Inflammatory macrophage treated with lipopolysaccharide for 1 hour (primary cell): ENCODE measurements at regions not wholly inside any gene's neighbourhood (a gene's known extent, or its start where the extent isn't known, plus 50 kb on each side); places are given as distances from the start of the nearest gene placed in this dataset.

Source experiments
- DNase-seq, 2 donors: peaks; one replicate each; pipeline ENCODE4 v3.0.0-alpha.2; 2020 to 2022

- no peak for DNase-seq
These were observed 186.9 kb upstream of the RGMB start for GRCh38 chr5:98586581-98586980.

- no peak for DNase-seq
These were observed 186.3 kb upstream of the RGMB start for GRCh38 chr5:98587166-98587565.

GRCh38 chr5:98588215-98588614 lies 185.2 kb upstream of the RGMB start:
- no peak for DNase-seq

- no peak for DNase-seq
These were observed 180.0 kb upstream of the RGMB start for GRCh38 chr5:98593418-98593817.

GRCh38 chr5:98594098-98594497 lies 179.4 kb upstream of the RGMB start:
- DNase-seq = no peak

DNA sequence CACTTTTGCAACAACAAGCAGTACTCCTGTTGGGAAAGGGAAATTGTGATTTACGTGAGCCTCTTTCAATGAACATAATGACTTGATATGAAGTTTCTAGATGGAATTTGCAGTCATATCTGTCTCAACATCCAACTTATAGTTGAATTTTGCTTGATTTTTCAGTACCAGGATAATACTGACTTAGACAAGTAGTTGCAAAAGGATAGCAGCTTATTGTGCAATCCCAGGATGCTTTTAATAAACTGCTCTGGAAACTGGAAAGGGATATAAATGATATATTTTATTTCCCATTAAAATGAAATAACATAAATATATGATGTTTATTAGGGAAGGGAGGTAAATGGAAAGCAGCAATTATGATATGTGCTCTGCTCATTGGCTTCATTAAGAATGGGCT lies 174.4 kb upstream of the RGMB start:
- no peak for DNase-seq

DNA sequence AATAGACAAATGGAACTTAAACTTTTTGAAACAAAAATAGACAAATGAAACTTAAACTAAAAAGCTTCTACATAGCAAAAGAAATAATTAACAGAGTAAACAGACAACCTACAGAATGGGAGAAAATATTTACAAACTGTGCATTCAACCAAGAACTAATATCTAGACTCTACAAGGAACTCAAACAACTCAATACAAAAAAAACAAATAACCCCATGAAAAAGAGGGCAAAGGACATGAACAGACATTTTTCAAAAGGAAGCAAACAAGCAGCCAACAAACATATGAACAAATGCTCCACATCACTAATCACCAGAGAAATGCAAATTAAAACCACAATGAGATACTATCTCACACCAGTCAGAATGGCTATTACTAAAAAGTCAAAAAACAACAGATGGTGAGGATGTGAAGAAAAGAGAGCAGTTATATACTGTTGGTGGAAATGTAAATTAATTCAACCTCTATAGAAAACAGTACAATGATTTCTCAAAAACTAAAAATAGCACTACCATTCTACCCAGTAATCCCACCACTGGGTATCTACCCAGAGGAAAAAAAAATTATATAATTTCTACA lies 170.8 kb upstream of the RGMB start:
- DNase-seq = no peak

- DNase-seq = no peak
These were observed 170.0 kb upstream of the RGMB start for GRCh38 chr5:98603456-98603855.

GRCh38 chr5:98604301-98604700 lies 169.2 kb upstream of the RGMB start:
- DNase-seq = no peak

- no peak for DNase-seq
These were observed 168.6 kb upstream of the RGMB start for GRCh38 chr5:98604721-98605425.

- DNase-seq = no peak
These were observed 168.0 kb upstream of the RGMB start for GRCh38 chr5:98605426-98605825.

DNA sequence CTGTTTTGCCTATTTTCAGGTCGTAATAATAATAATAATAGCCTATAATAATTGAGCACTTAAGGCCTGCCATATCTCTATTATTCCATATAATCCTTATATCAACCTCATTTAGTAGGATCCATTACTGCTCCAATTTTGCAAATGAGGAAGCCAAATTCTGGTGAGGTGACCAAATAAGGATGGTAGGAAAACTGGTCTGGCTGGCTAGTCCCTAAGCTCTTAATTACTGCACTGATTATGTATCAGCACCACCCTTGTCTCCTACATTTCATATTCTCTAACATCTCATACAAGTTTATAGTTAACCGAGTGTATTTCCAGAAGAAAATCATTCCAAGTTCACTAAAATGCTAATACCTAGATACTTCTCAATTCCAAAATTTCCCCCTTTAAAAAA lies 166.5 kb upstream of the RGMB start:
- no peak for DNase-seq

DNA sequence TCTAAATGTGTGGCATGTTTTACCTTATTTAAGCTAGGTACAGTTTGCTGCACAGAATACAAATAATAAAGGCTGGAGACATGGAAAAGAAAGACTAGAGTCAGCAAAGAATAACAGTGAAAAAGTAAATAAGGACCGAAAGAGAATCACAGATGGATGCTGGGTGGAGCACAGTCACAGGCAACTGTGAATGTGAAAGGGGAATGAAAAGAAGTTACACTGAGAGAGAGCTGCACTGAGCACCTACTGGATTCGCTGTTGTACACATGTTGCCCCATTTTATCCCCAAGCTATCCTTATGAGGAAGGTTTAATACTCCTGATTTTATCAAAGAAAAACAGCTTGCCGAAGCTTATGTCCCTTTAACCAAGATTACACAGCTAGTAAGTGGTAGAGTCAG lies 165.4 kb upstream of the RGMB start:
- DNase-seq = no peak

DNA sequence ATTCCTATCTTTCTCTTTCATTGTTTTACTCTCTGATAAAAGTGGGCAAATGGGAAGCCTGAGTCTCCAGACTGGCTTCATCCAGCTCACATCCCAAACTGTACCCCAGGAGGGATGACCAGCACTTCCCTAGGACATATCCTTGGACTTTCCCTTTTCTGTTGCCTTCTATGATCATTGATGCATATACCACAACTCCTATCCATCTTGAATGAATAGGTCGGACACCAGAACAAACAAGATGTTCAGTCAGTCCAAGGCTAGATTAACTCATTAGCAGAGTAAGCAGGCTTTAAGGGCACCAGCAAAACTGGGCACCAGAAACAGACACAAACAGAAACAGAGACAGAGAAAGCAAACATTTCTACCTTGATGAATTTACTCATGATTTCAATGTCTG lies 159.1 kb upstream of the RGMB start:
- DNase-seq = no peak

- no peak for DNase-seq
These were observed 151.6 kb upstream of the RGMB start for GRCh38 chr5:98621821-98622220.

GRCh38 chr5:98624145-98624880 lies 149.2 kb upstream of the RGMB start:
- no peak for DNase-seq

- no peak for DNase-seq
These were observed 146.3 kb upstream of the RGMB start for GRCh38 chr5:98627121-98627520.

GRCh38 chr5:98630621-98631020 lies 142.8 kb upstream of the RGMB start:
- DNase-seq = no peak

DNA sequence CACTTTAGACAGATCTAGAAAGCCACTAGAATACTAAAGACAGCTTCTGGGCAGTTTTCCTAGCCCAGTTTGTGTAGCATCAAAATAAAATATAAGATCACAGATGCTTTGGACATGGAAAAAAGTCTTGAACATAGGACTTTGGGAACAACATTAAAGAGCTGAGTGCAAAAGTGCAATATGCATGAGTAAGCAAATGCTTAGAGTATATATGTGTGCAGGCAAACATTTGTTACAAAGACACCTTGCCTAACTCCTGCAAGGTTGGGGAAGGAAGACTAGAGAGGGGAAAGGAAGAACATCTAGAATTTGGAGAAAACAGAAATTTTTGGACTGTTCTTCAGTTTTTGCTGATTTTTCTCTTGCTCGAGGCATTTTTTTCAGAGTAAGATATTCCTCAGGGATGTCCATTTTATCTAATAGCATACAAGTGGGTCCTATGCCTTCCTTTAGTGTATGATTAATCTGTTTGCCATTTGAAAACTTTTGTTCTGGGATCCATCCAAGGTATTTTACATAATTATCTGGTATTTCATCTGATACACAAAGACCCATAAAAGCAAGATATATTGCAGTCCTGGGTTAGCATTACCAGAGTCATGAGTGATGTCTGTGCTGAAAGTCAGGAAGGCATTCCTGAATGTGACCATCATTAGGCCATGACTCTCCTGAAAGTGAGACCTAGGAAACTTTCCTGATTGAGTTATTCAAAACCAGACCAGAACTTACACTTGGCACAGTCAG lies 142.0 kb upstream of the RGMB start:
- DNase-seq = no peak

- no peak for DNase-seq
These were observed 137.8 kb upstream of the RGMB start for GRCh38 chr5:98635656-98636055.

GRCh38 chr5:98637116-98637515 lies 136.3 kb upstream of the RGMB start:
- no peak for DNase-seq

DNA sequence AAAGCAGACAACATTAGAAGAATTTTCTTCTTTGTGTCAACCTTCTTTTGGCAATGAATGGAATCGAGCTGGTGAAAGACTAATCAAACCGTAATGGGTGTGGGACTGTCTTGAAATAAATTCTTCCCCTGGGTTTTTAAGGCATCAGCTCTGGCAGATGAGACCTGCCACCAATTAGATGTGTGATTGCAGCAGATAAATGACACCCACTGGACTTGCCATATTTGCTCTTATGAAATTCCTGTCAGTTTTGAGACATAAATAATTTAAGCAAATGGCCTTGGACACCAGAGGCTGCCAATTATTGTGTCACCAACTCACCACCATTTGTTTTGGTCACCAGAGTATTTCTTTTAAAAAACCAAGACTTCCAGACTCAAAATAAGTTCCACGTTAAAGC lies 135.9 kb upstream of the RGMB start:
- no peak for DNase-seq

GRCh38 chr5:98638111-98638510 lies 135.4 kb upstream of the RGMB start:
- DNase-seq = no peak

- DNase-seq = no peak
These were observed 134.8 kb upstream of the RGMB start for GRCh38 chr5:98638701-98639100.
